ENCODE measurements at regions not wholly inside any gene's neighbourhood (a gene's known extent, or its start where the extent isn't known, plus 50 kb on each side); places are given as distances from the start of the nearest gene placed in this dataset.

DNA sequence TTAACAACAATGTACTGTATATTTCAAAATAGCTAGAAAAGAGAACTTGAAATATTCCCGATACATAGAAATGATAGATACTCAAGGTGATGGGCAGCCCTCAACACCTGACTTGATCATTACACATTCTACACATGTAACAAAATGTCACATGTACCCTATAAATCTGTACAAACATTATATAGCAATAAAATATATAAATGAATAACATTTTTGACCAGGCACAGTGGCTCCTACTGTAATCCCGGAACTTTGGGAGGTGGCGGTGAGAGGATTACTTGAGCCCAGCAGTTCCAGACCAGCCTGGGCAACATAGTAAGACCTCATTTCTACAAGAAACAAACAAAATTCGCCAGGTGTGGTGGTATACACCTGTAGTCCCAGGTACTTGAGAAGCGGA, 659.5 kb upstream of the NRP1 start:
- 92% methylated on average over 5 of the region's 5 CpGs; no CpG with 5 or more reads in 1 of the 2 experiments for WGBS, 2 experiments (ENCODE audit: extremely low coverage in 1 of 2, insufficient coverage in 1 of 2, insufficient read length in 1 of 2, insufficient replicate concordance in 2 of 2, low coverage in 1 of 2, low lambda C conversion rate in 2 of 2, missing lambda C conversion rate in 1 of 2)
- H3K23me2 ChIP-seq (ENCODE audit: low read depth, low read length), result peaks cover 4% of the 10 kb centered on the region; the same call in 1 of the 2 replicates
- H4K91ac ChIP-seq (replicated peaks; ENCODE audit: insufficient read length, low read length), result no peak overlapping the region
- no peak overlapping the region for H2BK20ac ChIP-seq (ENCODE audit: low read length)
- no peaks in the 10 kb centered on the region for H3K4me1 ChIP-seq (replicated peaks in 1 of 4; ENCODE audit: control insufficient read depth in 3 of 4, insufficient read depth in 4 of 4, low read length in 3 of 4)
- H3K18ac ChIP-seq (ENCODE audit: extremely low read depth, low read length), result no peak overlapping the region
- H2BK120ac ChIP-seq (replicated peaks; ENCODE audit: low read depth, low read length), result no peak overlapping the region
- no peaks in the 10 kb centered on the region for H3K79me1 ChIP-seq (ENCODE audit: low read depth, low read length)
- no peak overlapping the region for H2AK5ac ChIP-seq (ENCODE audit: low read depth, low read length)
- H3K36me3 ChIP-seq (ENCODE audit: control insufficient read depth in 2 of 4, insufficient read depth in 4 of 4, low read length in 3 of 4), result no peaks in the 10 kb centered on the region
- no peaks in the 10 kb centered on the region for H3K79me2 ChIP-seq (ENCODE audit: control insufficient read depth in 1 of 2, insufficient read depth in 2 of 2, low read length in 2 of 2)
- no peak for TF ChIP-seq POU5F1 (IDR thresholded peaks at IDR 0.05; ENCODE audit: low read depth, low read length)
- H3K4me2 ChIP-seq (ENCODE audit: insufficient read depth in 1 of 2, low read depth in 2 of 2, low read length in 2 of 2), result no peak overlapping the region
- CTCF ChIA-PET (ENCODE audit: partially characterized antibody), result no interaction called here
- H3K14ac ChIP-seq (ENCODE audit: insufficient read length), result no peak overlapping the region
- no peaks in the 10 kb centered on the region for H3K9me3 ChIP-seq (ENCODE audit: insufficient read depth in 2 of 2, low read depth in 1 of 2, low read length in 1 of 2)
- POLR2A ChIA-PET (ENCODE audit: partially characterized antibody), result no interaction called here
- no peak for DNase-seq (ENCODE audit: low read depth in 1 of 2, low spot score in 2 of 2)
- no peak overlapping the region for H4K8ac ChIP-seq (ENCODE audit: extremely low read depth, insufficient read depth, low read length)
- H3K9ac ChIP-seq (replicated peaks in 1 of 4; ENCODE audit: extremely low read depth in 1 of 4, low read depth in 3 of 4, low read length in 3 of 4), result no peak overlapping the region
- H2BK5ac ChIP-seq (ENCODE audit: low read depth, low read length), result no peak overlapping the region
- H2BK12ac ChIP-seq (ENCODE audit: low read depth, low read length), result no peak overlapping the region
- no peak overlapping the region for H2BK15ac ChIP-seq (ENCODE audit: low read length)
- no peak overlapping the region for H2AFZ ChIP-seq (ENCODE audit: low read length)
- H3K4me3 ChIP-seq (ENCODE audit: extremely low read depth in 1 of 4, insufficient read depth in 2 of 4, low read depth in 3 of 4, low read length in 4 of 4), result no peak overlapping the region
- no peak overlapping the region for H3K4ac ChIP-seq (replicated peaks; ENCODE audit: insufficient read length, low read depth, low read length)
- H3K23ac ChIP-seq (ENCODE audit: insufficient read length), result no peak overlapping the region
- H4K20me1 ChIP-seq (replicated peaks in 1 of 2; ENCODE audit: control insufficient read depth in 1 of 2, insufficient read depth in 2 of 2, low read length in 2 of 2), result no peaks in the 10 kb centered on the region
- FAIRE-seq, result no peak
- H3K27ac ChIP-seq (ENCODE audit: low read depth, low read length), result no peak overlapping the region
- no peaks in the 10 kb centered on the region for H3K27me3 ChIP-seq (replicated peaks in 1 of 4; ENCODE audit: control insufficient read depth in 3 of 4, extremely low read depth in 1 of 4, insufficient read depth in 3 of 4, low read length in 3 of 4)
- H4K5ac ChIP-seq (ENCODE audit: insufficient read length, low read depth, low read length), result no peak overlapping the region
- H3K56ac ChIP-seq (replicated peaks; ENCODE audit: insufficient read length, low read depth, low read length), result no peak overlapping the region

All from H1 (cell line).